ENCODE measurements at regions not wholly inside any gene's neighbourhood (a gene's known extent, or its start where the extent isn't known, plus 50 kb on each side); places are given as distances from the start of the nearest gene placed in this dataset.
"Not testable (repeated sequence)": the region's sequence is repeated elsewhere in the genome, so short reads cannot be mapped to it uniquely, and the experiment has no call there.

- ATAC-seq, result no peak
- TF ChIP-seq CREB5 (CRISPR knock-in tag; IDR thresholded peaks at IDR 0.05; ENCODE audit: low read depth) (no peak), CSRNP3 (CRISPR knock-in tag; IDR thresholded peaks at IDR 0.05) (no peak), GLIS3 (CRISPR knock-in tag; IDR thresholded peaks at IDR 0.05) (no peak), OSR1 (CRISPR knock-in tag; IDR thresholded peaks at IDR 0.05) (no peak), RARB (CRISPR knock-in tag; IDR thresholded peaks at IDR 0.05) (no peak), BACH2 (CRISPR knock-in tag; IDR thresholded peaks at IDR 0.05; ENCODE audit: borderline replicate concordance) (no peak), SNAI2 (CRISPR knock-in tag; IDR thresholded peaks at IDR 0.05) (no peak), TCF4 (CRISPR knock-in tag; IDR thresholded peaks at IDR 0.05; ENCODE audit: borderline replicate concordance) (no peak), PATZ1 (CRISPR knock-in tag; IDR thresholded peaks at IDR 0.05; ENCODE audit: borderline replicate concordance) (no peak), ZNF8 (CRISPR knock-in tag; IDR thresholded peaks at IDR 0.05) (no peak), ESRRG (CRISPR knock-in tag; IDR thresholded peaks at IDR 0.05) (no peak), ISL1 (CRISPR knock-in tag; IDR thresholded peaks at IDR 0.05) (no peak), CSDC2 (CRISPR knock-in tag; IDR thresholded peaks at IDR 0.05) (no peak), POU6F1 (CRISPR knock-in tag; IDR thresholded peaks at IDR 0.05; ENCODE audit: borderline replicate concordance, low read depth) (no peak), TOX (CRISPR knock-in tag; IDR thresholded peaks at IDR 0.05; ENCODE audit: borderline replicate concordance) (no peak), ZNF565 (CRISPR knock-in tag; conservative IDR thresholded peaks at IDR 0.05; ENCODE audit: low read depth) (no peak), ZFP3 (CRISPR knock-in tag; IDR thresholded peaks at IDR 0.05) (no peak), PPARA (CRISPR knock-in tag; IDR thresholded peaks at IDR 0.05; ENCODE audit: borderline replicate concordance) (no peak)
Measured at GRCh38 chr2:230614913-230615332, 97.7 kb upstream of the CAB39 start.

- peak; percentile 73 for ATAC-seq
Measured at GRCh38 chr2:230617256-230617706, 95.4 kb upstream of the CAB39 start.

- TF ChIP-seq ZNF70 (CRISPR knock-in tag; IDR thresholded peaks at IDR 0.05), result no peak
- no peak for TF ChIP-seq PPARA (CRISPR knock-in tag; IDR thresholded peaks at IDR 0.05; ENCODE audit: borderline replicate concordance)
- TF ChIP-seq ZNF8 (CRISPR knock-in tag; IDR thresholded peaks at IDR 0.05), result no peak
Measured at GRCh38 chr2:230619491-230619890, 93.2 kb upstream of the CAB39 start.

GRCh38 chr2:230625220-230625619 is 87.4 kb upstream of the CAB39 start:
- not testable (repeated sequence) for ATAC-seq

More at GRCh38 chr2:230619491-230619890, 93.2 kb upstream of the CAB39 start:
- no peak for ATAC-seq

- ATAC-seq, result not testable (repeated sequence)
Measured at GRCh38 chr2:230627091-230627490, 85.6 kb upstream of the CAB39 start.

Data from SK-N-SH treated with all-trans-retinoic acid at 6 μM for 48 hours (cell line).